ENCODE measurements at regions not wholly inside any gene's neighbourhood (a gene's known extent, or its start where the extent isn't known, plus 50 kb on each side); places are given as distances from the start of the nearest gene placed in this dataset.
"Not testable (repeated sequence)": the region's sequence is repeated elsewhere in the genome, so short reads cannot be mapped to it uniquely, and the experiment has no call there.

- H3K27me3 ChIP-seq (ENCODE audit: control insufficient read depth in 3 of 3, insufficient read depth in 3 of 3, low read length in 3 of 3) = no peaks in the 10 kb centered on the region
- 35 to 63% (median 47%) methylated on average over 5 of the region's 5 CpGs for WGBS, 3 donors
- FAIRE-seq = peak; percentile 83
Observed at GRCh38 chr13:81116461-81117282, 775.7 kb upstream of the SPRY2 start.

GRCh38 chr13:81109026-81109425 is 768.1 kb upstream of the SPRY2 start:
- WGBS, 3 donors = 93 to 97% (median 94%) methylated on average over 1 of the region's 1 CpG
- Histone ChIP-seq H3K9me3 (ENCODE audit: control insufficient read depth in 2 of 2, insufficient read depth in 1 of 2, low read depth in 1 of 2, low read length in 1 of 2) (no peaks in the 10 kb centered on the region), H3K4me3 (ENCODE audit: low read depth in 1 of 3, low read length in 3 of 3) (no peak overlapping the region), H3K27me3 (ENCODE audit: control insufficient read depth in 3 of 3, insufficient read depth in 3 of 3, low read length in 3 of 3) (no peaks in the 10 kb centered on the region), H3K27ac (ENCODE audit: low read depth in 1 of 3, low read length in 2 of 3) (no peak overlapping the region), H3K36me3 (ENCODE audit: control insufficient read depth in 3 of 3, insufficient read depth in 2 of 3, low read depth in 1 of 3, low read length in 3 of 3) (no peaks in the 10 kb centered on the region), H3K4me1 (ENCODE audit: control insufficient read depth in 3 of 3, insufficient read depth in 2 of 3, low read depth in 1 of 3, low read length in 2 of 3) (peaks cover 0 to 11% (median 0%) of the 10 kb centered on the region in 3 donors)
- FAIRE-seq (no peak), DNase-seq (no peak)

More at GRCh38 chr13:81116461-81117282, 775.7 kb upstream of the SPRY2 start:
- peak overlapping the region in 1 of 3 donors; percentile 43 for H3K4me3 ChIP-seq (ENCODE audit: low read depth in 1 of 3, low read length in 3 of 3)
- no peaks in the 10 kb centered on the region for H3K4me1 ChIP-seq (ENCODE audit: control insufficient read depth in 3 of 3, insufficient read depth in 2 of 3, low read depth in 1 of 3, low read length in 2 of 3)
- peak in 1 of 2 donors; percentile 47 for DNase-seq
- no peaks in the 10 kb centered on the region for H3K36me3 ChIP-seq (ENCODE audit: control insufficient read depth in 3 of 3, insufficient read depth in 2 of 3, low read depth in 1 of 3, low read length in 3 of 3)
- no peaks in the 10 kb centered on the region for H3K9me3 ChIP-seq (ENCODE audit: control insufficient read depth in 2 of 2, insufficient read depth in 1 of 2, low read depth in 1 of 2, low read length in 1 of 2)
- H3K27ac ChIP-seq (ENCODE audit: low read depth in 1 of 3, low read length in 2 of 3) = no peak overlapping the region

- peaks cover 0 to 3% of the 10 kb centered on the region in 2 donors for H3K9me3 ChIP-seq (ENCODE audit: control insufficient read depth in 2 of 2, insufficient read depth in 1 of 2, low read depth in 1 of 2, low read length in 1 of 2)
- H3K36me3 ChIP-seq (ENCODE audit: control insufficient read depth in 3 of 3, insufficient read depth in 2 of 3, low read depth in 1 of 3, low read length in 3 of 3) = no peaks in the 10 kb centered on the region
- H3K4me3 ChIP-seq (ENCODE audit: low read depth in 1 of 3, low read length in 3 of 3) = no peak overlapping the region
- 18 to 45% (median 36%) methylated on average over 7 of the region's 7 CpGs for WGBS, 3 donors
- H3K27me3 ChIP-seq (ENCODE audit: control insufficient read depth in 3 of 3, insufficient read depth in 3 of 3, low read length in 3 of 3) = no peaks in the 10 kb centered on the region
- peaks cover 0 to 13% (median 0%) of the 10 kb centered on the region in 3 donors for H3K4me1 ChIP-seq (ENCODE audit: control insufficient read depth in 3 of 3, insufficient read depth in 2 of 3, low read depth in 1 of 3, low read length in 2 of 3)
- H3K27ac ChIP-seq (ENCODE audit: low read depth in 1 of 3, low read length in 2 of 3) = peak overlapping the region in 1 of 3 donors; percentile 15
- peak; percentile 79 to 83 for DNase-seq
- FAIRE-seq = no peak
Observed at GRCh38 chr13:81106348-81106747, 765.4 kb upstream of the SPRY2 start.

DNA sequence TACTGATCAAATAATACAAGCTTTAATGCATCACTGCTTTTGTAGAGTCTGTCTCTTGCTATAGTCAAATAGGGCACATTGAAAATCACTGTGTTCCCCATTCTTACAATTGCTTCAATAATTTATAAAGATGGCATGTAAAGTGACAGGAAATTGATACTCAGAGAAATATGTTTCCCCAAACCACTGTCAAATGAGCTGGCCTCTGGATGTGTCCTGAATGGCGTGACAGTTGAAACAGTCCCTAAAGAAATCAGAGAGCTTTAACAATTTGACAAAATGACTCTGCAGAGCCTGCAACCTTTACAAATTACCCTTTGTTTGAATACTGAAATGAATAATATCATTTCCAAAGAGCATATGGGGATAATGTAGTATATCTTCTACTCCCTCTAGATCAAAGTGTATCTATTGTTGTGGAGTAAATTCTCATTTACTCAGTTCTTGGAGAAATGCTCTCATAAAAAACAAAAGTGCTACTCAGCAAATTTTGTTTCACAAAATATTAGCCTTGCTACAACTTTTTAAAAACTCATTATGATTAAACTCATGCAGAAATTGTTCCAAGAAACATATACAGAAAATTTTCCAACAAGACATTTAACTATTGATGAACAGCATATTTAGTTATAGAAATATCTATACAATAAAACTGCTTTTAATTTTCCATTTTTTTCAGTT is 763.2 kb upstream of the SPRY2 start:
- no peaks in the 10 kb centered on the region for H3K36me3 ChIP-seq (ENCODE audit: control insufficient read depth in 3 of 3, insufficient read depth in 2 of 3, low read depth in 1 of 3, low read length in 3 of 3)
- WGBS, 3 donors = 71 to 94% (median 91%) methylated on average over 1 of the region's 1 CpG
- no peak overlapping the region for H3K4me3 ChIP-seq (ENCODE audit: low read depth in 1 of 3, low read length in 3 of 3)
- FAIRE-seq (no peak), DNase-seq (no peak)
- H3K9me3 ChIP-seq (ENCODE audit: control insufficient read depth in 2 of 2, insufficient read depth in 1 of 2, low read depth in 1 of 2, low read length in 1 of 2) = peaks cover 0 to 3% of the 10 kb centered on the region in 2 donors
- no peaks in the 10 kb centered on the region for H3K27me3 ChIP-seq (ENCODE audit: control insufficient read depth in 3 of 3, insufficient read depth in 3 of 3, low read length in 3 of 3)
- peaks cover 0 to 13% (median 0%) of the 10 kb centered on the region in 3 donors for H3K4me1 ChIP-seq (ENCODE audit: control insufficient read depth in 3 of 3, insufficient read depth in 2 of 3, low read depth in 1 of 3, low read length in 2 of 3)
- H3K27ac ChIP-seq (ENCODE audit: low read depth in 1 of 3, low read length in 2 of 3) = no peak overlapping the region

DNA sequence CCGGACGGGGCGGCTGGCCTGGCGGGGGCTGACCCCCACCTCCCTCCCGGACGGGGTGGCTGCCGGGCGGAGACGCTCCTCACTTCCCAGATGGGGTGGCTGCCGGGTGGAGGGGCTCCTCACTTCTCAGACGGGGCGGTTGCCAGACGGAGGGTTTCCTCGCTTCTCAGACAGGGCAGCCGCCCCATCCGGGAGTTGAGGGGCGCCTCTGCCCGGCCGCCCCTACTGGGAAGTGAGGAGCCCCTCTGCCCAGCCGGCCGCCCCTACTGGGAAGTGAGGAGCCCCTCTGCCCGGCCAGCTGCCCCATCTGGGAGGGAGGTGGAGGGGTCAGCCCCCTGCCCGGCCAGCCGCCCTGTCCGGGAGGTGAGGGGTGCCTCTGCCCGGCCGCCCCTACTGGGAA is 761.1 kb upstream of the SPRY2 start:
- not testable (repeated sequence) for H3K4me3 ChIP-seq (ENCODE audit: low read depth in 1 of 3, low read length in 3 of 3); H3K9me3 ChIP-seq (ENCODE audit: control insufficient read depth in 2 of 2, insufficient read depth in 1 of 2, low read depth in 1 of 2, low read length in 1 of 2); FAIRE-seq; H3K27ac ChIP-seq (ENCODE audit: low read depth in 1 of 3, low read length in 2 of 3); H3K27me3 ChIP-seq (ENCODE audit: control insufficient read depth in 3 of 3, insufficient read depth in 3 of 3, low read length in 3 of 3); H3K36me3 ChIP-seq (ENCODE audit: control insufficient read depth in 3 of 3, insufficient read depth in 2 of 3, low read depth in 1 of 3, low read length in 3 of 3); DNase-seq
- 93 to 99% (median 98%) methylated on average over 16 to 27 of the region's 27 CpGs for WGBS, 3 donors
- H3K4me1 ChIP-seq (ENCODE audit: control insufficient read depth in 3 of 3, insufficient read depth in 2 of 3, low read depth in 1 of 3, low read length in 2 of 3) = peaks cover 0 to 13% (median 0%) of the 10 kb centered on the region in 3 donors

GRCh38 chr13:81089371-81090157 is 748.6 kb upstream of the SPRY2 start:
- no peaks in the 10 kb centered on the region for H3K27me3 ChIP-seq (ENCODE audit: control insufficient read depth in 3 of 3, insufficient read depth in 3 of 3, low read length in 3 of 3)
- peak in 1 of 2 donors; percentile 28 for DNase-seq
- H3K4me3 ChIP-seq (ENCODE audit: low read depth in 1 of 3, low read length in 3 of 3) = no peak overlapping the region
- no peaks in the 10 kb centered on the region for H3K36me3 ChIP-seq (ENCODE audit: control insufficient read depth in 3 of 3, insufficient read depth in 2 of 3, low read depth in 1 of 3, low read length in 3 of 3)
- no peaks in the 10 kb centered on the region for H3K9me3 ChIP-seq (ENCODE audit: control insufficient read depth in 2 of 2, insufficient read depth in 1 of 2, low read depth in 1 of 2, low read length in 1 of 2)
- H3K4me1 ChIP-seq (ENCODE audit: control insufficient read depth in 3 of 3, insufficient read depth in 2 of 3, low read depth in 1 of 3, low read length in 2 of 3) = no peaks in the 10 kb centered on the region
- no peak overlapping the region for H3K27ac ChIP-seq (ENCODE audit: low read depth in 1 of 3, low read length in 2 of 3)
- FAIRE-seq = no peak
- 85 to 88% (median 86%) methylated on average over 4 of the region's 4 CpGs for WGBS, 3 donors

DNA sequence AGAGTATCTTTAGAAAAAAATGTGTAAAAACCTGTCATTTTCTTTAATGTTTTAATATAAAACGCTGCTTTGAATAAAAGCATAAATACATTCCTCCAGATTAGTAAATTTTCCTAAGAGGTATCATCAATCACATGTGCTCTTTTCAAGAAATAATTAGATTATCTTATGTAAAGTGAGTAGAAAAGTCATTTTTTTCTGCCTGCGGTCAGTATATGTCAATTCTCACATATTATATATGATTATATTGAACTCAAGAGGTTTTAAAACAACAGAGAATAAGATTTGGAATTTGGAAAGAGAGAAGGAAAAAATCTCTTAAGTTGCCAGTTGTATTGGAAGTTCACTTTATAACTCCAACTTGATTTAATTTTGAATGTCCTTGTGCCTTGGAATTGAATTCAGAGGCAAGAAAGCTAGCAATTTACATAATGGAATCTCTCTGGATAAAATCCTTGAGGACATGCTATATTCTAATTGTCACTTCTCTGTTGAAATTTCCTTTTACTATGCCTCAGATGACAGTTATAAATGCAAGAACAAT is 740.1 kb upstream of the SPRY2 start:
- Histone ChIP-seq H3K27ac (ENCODE audit: low read depth in 1 of 3, low read length in 2 of 3) (no peak overlapping the region), H3K4me1 (ENCODE audit: control insufficient read depth in 3 of 3, insufficient read depth in 2 of 3, low read depth in 1 of 3, low read length in 2 of 3) (no peaks in the 10 kb centered on the region), H3K27me3 (ENCODE audit: control insufficient read depth in 3 of 3, insufficient read depth in 3 of 3, low read length in 3 of 3) (no peaks in the 10 kb centered on the region), H3K9me3 (ENCODE audit: control insufficient read depth in 2 of 2, insufficient read depth in 1 of 2, low read depth in 1 of 2, low read length in 1 of 2) (peaks cover 0 to 4% of the 10 kb centered on the region in 2 donors), H3K36me3 (ENCODE audit: control insufficient read depth in 3 of 3, insufficient read depth in 2 of 3, low read depth in 1 of 3, low read length in 3 of 3) (no peaks in the 10 kb centered on the region), H3K4me3 (ENCODE audit: low read depth in 1 of 3, low read length in 3 of 3) (no peak overlapping the region)
- DNase-seq (no peak), FAIRE-seq (no peak)
- 65 to 87% (median 75%) methylated on average over 2 of the region's 2 CpGs for WGBS, 3 donors

GRCh38 chr13:81078048-81078447 is 737.1 kb upstream of the SPRY2 start:
- DNase-seq (no peak), FAIRE-seq (no peak)
- H3K9me3 ChIP-seq (ENCODE audit: control insufficient read depth in 2 of 2, insufficient read depth in 1 of 2, low read depth in 1 of 2, low read length in 1 of 2) = peaks cover 0 to 4% of the 10 kb centered on the region in 2 donors

More at GRCh38 chr13:81078048-81078447, 737.1 kb upstream of the SPRY2 start:
- H3K27me3 ChIP-seq (ENCODE audit: control insufficient read depth in 3 of 3, insufficient read depth in 3 of 3, low read length in 3 of 3) = no peaks in the 10 kb centered on the region
- H3K36me3 ChIP-seq (ENCODE audit: control insufficient read depth in 3 of 3, insufficient read depth in 2 of 3, low read depth in 1 of 3, low read length in 3 of 3) = no peaks in the 10 kb centered on the region
- no peak overlapping the region for H3K27ac ChIP-seq (ENCODE audit: low read depth in 1 of 3, low read length in 2 of 3)
- no peaks in the 10 kb centered on the region for H3K4me1 ChIP-seq (ENCODE audit: control insufficient read depth in 3 of 3, insufficient read depth in 2 of 3, low read depth in 1 of 3, low read length in 2 of 3)
- no peak overlapping the region for H3K4me3 ChIP-seq (ENCODE audit: low read depth in 1 of 3, low read length in 3 of 3)

Data from small intestine (tissue), 7 donors.